ENCODE measurements at regions not wholly inside any gene's neighbourhood (a gene's known extent, or its start where the extent isn't known, plus 50 kb on each side); places are given as distances from the start of the nearest gene placed in this dataset.
"Not testable (repeated sequence)": the region's sequence is repeated elsewhere in the genome, so short reads cannot be mapped to it uniquely, and the experiment has no call there.

GRCh38 chr3:21220944-21221343 is 530.1 kb downstream of the ZNF385D start:
- DNase-seq (ENCODE audit: extremely low spot score), result no peak
- H3K36me3 ChIP-seq (ENCODE audit: insufficient read depth), result no peaks in the 10 kb centered on the region
- no peak overlapping the region for H3K4me3 ChIP-seq (ENCODE audit: low read depth, low read length)
- H3K4me1 ChIP-seq (ENCODE audit: insufficient read depth), result no peaks in the 10 kb centered on the region
- no peak overlapping the region for H3K27ac ChIP-seq (ENCODE audit: low read depth)
- 96% methylated on average over 1 of the region's 1 CpG for WGBS

- 69% methylated on average over 1 of the region's 1 CpG for whole genome bisulfite sequencing
Observed at GRCh38 chr3:21216598-21216997, 534.4 kb downstream of the ZNF385D start.

GRCh38 chr3:21204122-21204521 is 546.9 kb downstream of the ZNF385D start:
- H3K36me3 ChIP-seq (ENCODE audit: insufficient read depth); H3K4me1 ChIP-seq (ENCODE audit: insufficient read depth); H3K27ac ChIP-seq (ENCODE audit: low read depth); H3K4me3 ChIP-seq (ENCODE audit: low read depth, low read length); DNase-seq (ENCODE audit: extremely low spot score): not testable (repeated sequence)
- WGBS, result 81% methylated on average over 3 of the region's 3 CpGs

More at GRCh38 chr3:21216598-21216997, 534.4 kb downstream of the ZNF385D start:
- no peak overlapping the region for H3K4me3 ChIP-seq (ENCODE audit: low read depth, low read length)
- no peak for DNase-seq (ENCODE audit: extremely low spot score)
- H3K27ac ChIP-seq (ENCODE audit: low read depth), result no peak overlapping the region
- H3K36me3 ChIP-seq (ENCODE audit: insufficient read depth), result no peaks in the 10 kb centered on the region
- no peaks in the 10 kb centered on the region for H3K4me1 ChIP-seq (ENCODE audit: insufficient read depth)

GRCh38 chr3:21195203-21195602 is 555.8 kb downstream of the ZNF385D start:
- Histone ChIP-seq H3K4me1 (ENCODE audit: insufficient read depth) (no peaks in the 10 kb centered on the region), H3K4me3 (ENCODE audit: low read depth, low read length) (no peak overlapping the region), H3K36me3 (ENCODE audit: insufficient read depth) (no peaks in the 10 kb centered on the region), H3K27ac (ENCODE audit: low read depth) (no peak overlapping the region)
- no peak for DNase-seq (ENCODE audit: extremely low spot score)
- 96% methylated on average over 2 of the region's 2 CpGs for WGBS

GRCh38 chr3:21194036-21194435 is 557.0 kb downstream of the ZNF385D start:
- not testable (repeated sequence) for DNase-seq (ENCODE audit: extremely low spot score); H3K4me3 ChIP-seq (ENCODE audit: low read depth, low read length); H3K36me3 ChIP-seq (ENCODE audit: insufficient read depth); H3K4me1 ChIP-seq (ENCODE audit: insufficient read depth); H3K27ac ChIP-seq (ENCODE audit: low read depth)
- WGBS, result 73% methylated on average over 2 of the region's 2 CpGs

GRCh38 chr3:21188459-21188858 is 562.6 kb downstream of the ZNF385D start:
- H3K27ac ChIP-seq (ENCODE audit: low read depth), result no peak overlapping the region
- no peaks in the 10 kb centered on the region for H3K4me1 ChIP-seq (ENCODE audit: insufficient read depth)
- peaks cover 2% of the 10 kb centered on the region for H3K36me3 ChIP-seq (ENCODE audit: insufficient read depth)

GRCh38 chr3:21185816-21186314 is 565.1 kb downstream of the ZNF385D start:
- no peak for DNase-seq (ENCODE audit: extremely low spot score)
- WGBS, result 74% methylated on average over 6 of the region's 6 CpGs
- Histone ChIP-seq H3K36me3 (ENCODE audit: insufficient read depth) (peaks cover 2% of the 10 kb centered on the region), H3K27ac (ENCODE audit: low read depth) (no peak overlapping the region), H3K4me1 (ENCODE audit: insufficient read depth) (no peaks in the 10 kb centered on the region), H3K4me3 (ENCODE audit: low read depth, low read length) (no peak overlapping the region)

More at GRCh38 chr3:21188459-21188858, 562.6 kb downstream of the ZNF385D start:
- DNase-seq (ENCODE audit: extremely low spot score), result no peak
- no peak overlapping the region for H3K4me3 ChIP-seq (ENCODE audit: low read depth, low read length)

- DNase-seq (ENCODE audit: extremely low spot score), result no peak
- H3K36me3 ChIP-seq (ENCODE audit: insufficient read depth), result no peaks in the 10 kb centered on the region
- no peak overlapping the region for H3K4me3 ChIP-seq (ENCODE audit: low read depth, low read length)
- H3K4me1 ChIP-seq (ENCODE audit: insufficient read depth), result no peaks in the 10 kb centered on the region
- no peak overlapping the region for H3K27ac ChIP-seq (ENCODE audit: low read depth)
- WGBS, result 74% methylated on average over 3 of the region's 3 CpGs
Observed at GRCh38 chr3:21174461-21174860, 576.5 kb downstream of the ZNF385D start.

GRCh38 chr3:21170964-21171363 is 580.0 kb downstream of the ZNF385D start:
- no peak overlapping the region for H3K27ac ChIP-seq (ENCODE audit: low read depth)
- WGBS, result 67% methylated on average over 1 of the region's 1 CpG
- DNase-seq (ENCODE audit: extremely low spot score), result no peak
- no peak overlapping the region for H3K4me3 ChIP-seq (ENCODE audit: low read depth, low read length)
- H3K4me1 ChIP-seq (ENCODE audit: insufficient read depth), result no peaks in the 10 kb centered on the region
- H3K36me3 ChIP-seq (ENCODE audit: insufficient read depth), result no peaks in the 10 kb centered on the region

GRCh38 chr3:21169948-21170347 is 581.1 kb downstream of the ZNF385D start:
- DNase-seq (ENCODE audit: extremely low spot score), result peak; percentile 15
- Histone ChIP-seq H3K4me3 (ENCODE audit: low read depth, low read length) (no peak overlapping the region), H3K27ac (ENCODE audit: low read depth) (no peak overlapping the region), H3K4me1 (ENCODE audit: insufficient read depth) (no peaks in the 10 kb centered on the region), H3K36me3 (ENCODE audit: insufficient read depth) (no peaks in the 10 kb centered on the region)
- 65% methylated on average over 3 of the region's 3 CpGs for WGBS

GRCh38 chr3:21168471-21168870 is 582.5 kb downstream of the ZNF385D start:
- Histone ChIP-seq H3K36me3 (ENCODE audit: insufficient read depth) (no peaks in the 10 kb centered on the region), H3K4me3 (ENCODE audit: low read depth, low read length) (no peak overlapping the region), H3K4me1 (ENCODE audit: insufficient read depth) (no peaks in the 10 kb centered on the region), H3K27ac (ENCODE audit: low read depth) (no peak overlapping the region)
- 83% methylated on average over 2 of the region's 2 CpGs for WGBS
- no peak for DNase-seq (ENCODE audit: extremely low spot score)

GRCh38 chr3:21163956-21164355 is 587.1 kb downstream of the ZNF385D start:
- 91% methylated on average over 3 of the region's 3 CpGs for WGBS

GRCh38 chr3:21159543-21159906 is 591.5 kb downstream of the ZNF385D start:
- Histone ChIP-seq H3K36me3 (ENCODE audit: insufficient read depth) (no peaks in the 10 kb centered on the region), H3K4me3 (ENCODE audit: low read depth, low read length) (no peak overlapping the region), H3K27ac (ENCODE audit: low read depth) (no peak overlapping the region), H3K4me1 (ENCODE audit: insufficient read depth) (no peaks in the 10 kb centered on the region)
- WGBS, result 33% methylated on average over 2 of the region's 2 CpGs
- no peak for DNase-seq (ENCODE audit: extremely low spot score)

More at GRCh38 chr3:21163956-21164355, 587.1 kb downstream of the ZNF385D start:
- H3K36me3 ChIP-seq (ENCODE audit: insufficient read depth), result no peaks in the 10 kb centered on the region
- no peak for DNase-seq (ENCODE audit: extremely low spot score)
- H3K4me3 ChIP-seq (ENCODE audit: low read depth, low read length), result no peak overlapping the region
- H3K4me1 ChIP-seq (ENCODE audit: insufficient read depth), result no peaks in the 10 kb centered on the region
- H3K27ac ChIP-seq (ENCODE audit: low read depth), result no peak overlapping the region

- Histone ChIP-seq H3K27ac (ENCODE audit: low read depth) (no peak overlapping the region), H3K4me3 (ENCODE audit: low read depth, low read length) (no peak overlapping the region), H3K4me1 (ENCODE audit: insufficient read depth) (no peaks in the 10 kb centered on the region), H3K36me3 (ENCODE audit: insufficient read depth) (no peaks in the 10 kb centered on the region)
- 22% methylated on average over 4 of the region's 4 CpGs for WGBS
- DNase-seq (ENCODE audit: extremely low spot score), result no peak
Observed at GRCh38 chr3:21158861-21159542, 592.0 kb downstream of the ZNF385D start.

- Histone ChIP-seq H3K4me3 (ENCODE audit: low read depth, low read length) (no peak overlapping the region), H3K36me3 (ENCODE audit: insufficient read depth) (no peaks in the 10 kb centered on the region), H3K4me1 (ENCODE audit: insufficient read depth) (no peaks in the 10 kb centered on the region), H3K27ac (ENCODE audit: low read depth) (no peak overlapping the region)
- DNase-seq (ENCODE audit: extremely low spot score), result no peak
Observed at GRCh38 chr3:21154911-21155310, 596.1 kb downstream of the ZNF385D start.

All from urinary bladder (tissue), 3 donors.